GM04504 (cell line): ENCODE measurements at regions not wholly inside any gene's neighbourhood (a gene's known extent, or its start where the extent isn't known, plus 50 kb on each side); places are given as distances from the start of the nearest gene placed in this dataset.

Experiments
- DNase-seq: peaks from one replicate; pipeline ENCODE4 v3.0.0-alpha.2; 2012; ENCODE audit warnings: low read depth

DNA sequence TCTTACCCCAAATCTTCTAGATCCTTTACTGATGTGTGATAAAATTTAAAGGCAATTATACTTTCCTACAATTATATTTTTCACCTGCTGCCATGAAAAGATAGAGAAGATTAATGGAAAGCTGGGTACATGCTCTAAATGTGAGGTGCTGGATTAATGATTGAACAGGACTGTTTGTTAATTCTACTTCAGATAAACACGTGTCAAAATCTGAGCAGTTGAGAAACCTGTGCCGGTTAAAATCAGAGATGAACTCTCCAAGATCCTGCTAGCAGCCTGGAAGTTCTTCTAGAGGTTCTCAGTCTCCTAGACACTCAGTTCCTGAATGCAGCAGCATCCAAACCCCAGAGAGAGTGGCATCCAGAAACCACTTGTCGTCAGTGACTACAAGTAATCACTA lies 69.2 kb downstream of the INHBA start:
- DNase-seq, result no peak

DNA sequence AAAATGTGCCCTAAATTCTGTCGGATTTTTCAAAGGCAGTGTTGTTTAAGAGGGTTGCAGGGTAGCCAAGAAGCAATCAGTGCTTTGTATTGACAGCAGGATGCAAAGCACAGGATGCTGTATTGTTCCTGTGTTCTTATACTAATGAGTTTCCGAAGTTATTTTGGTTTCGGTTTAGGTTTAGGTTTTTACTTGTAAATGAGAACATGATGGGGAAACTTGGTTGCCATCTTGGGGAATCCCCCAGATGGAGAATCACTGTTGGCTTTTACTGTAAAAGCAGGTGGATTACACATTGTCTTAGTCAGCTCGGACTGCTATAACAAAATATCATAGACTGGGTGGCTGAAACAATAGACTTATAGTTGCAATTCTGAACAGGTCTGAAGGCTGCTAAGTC lies 72.1 kb downstream of the INHBA start:
- DNase-seq, result no peak

DNA sequence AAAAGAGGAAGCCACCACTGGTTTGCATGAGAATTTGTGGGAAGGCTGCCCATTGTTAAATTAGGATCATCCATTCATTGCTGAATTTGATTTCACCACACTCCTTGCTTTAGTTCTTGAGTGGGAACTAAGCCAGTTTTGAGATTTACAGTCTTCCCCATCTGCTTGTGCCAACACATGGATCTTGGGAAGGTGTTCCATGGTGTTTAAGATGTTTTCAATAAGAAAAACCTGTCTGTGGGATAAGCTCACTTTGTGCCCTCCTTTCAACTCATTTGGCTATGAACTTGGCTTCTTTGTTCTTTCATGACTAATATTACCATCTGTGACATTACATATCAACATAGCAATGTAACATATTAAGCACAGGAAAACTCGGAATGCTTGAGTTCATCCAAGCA lies 73.2 kb downstream of the INHBA start:
- DNase-seq, result peak; percentile 40

DNA sequence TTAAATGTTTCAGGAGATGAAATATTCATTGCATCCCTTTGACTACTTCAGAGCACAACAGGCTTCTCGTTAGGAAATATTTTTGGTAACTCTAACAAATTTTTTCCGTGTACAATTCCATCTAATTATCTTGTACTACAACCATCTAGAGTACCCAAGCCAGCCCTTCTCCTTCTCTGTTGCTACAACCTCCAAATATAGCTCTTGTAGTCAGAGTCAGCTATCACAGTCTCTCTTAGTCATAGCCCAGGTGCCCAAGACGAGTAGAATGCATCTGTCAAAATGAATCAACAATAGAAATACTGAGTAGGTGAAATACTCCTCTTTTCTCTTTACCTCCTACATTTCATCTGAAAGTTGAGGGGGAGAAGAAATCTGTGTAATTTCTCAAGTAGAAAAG lies 74.0 kb downstream of the INHBA start:
- DNase-seq, result no peak

DNA sequence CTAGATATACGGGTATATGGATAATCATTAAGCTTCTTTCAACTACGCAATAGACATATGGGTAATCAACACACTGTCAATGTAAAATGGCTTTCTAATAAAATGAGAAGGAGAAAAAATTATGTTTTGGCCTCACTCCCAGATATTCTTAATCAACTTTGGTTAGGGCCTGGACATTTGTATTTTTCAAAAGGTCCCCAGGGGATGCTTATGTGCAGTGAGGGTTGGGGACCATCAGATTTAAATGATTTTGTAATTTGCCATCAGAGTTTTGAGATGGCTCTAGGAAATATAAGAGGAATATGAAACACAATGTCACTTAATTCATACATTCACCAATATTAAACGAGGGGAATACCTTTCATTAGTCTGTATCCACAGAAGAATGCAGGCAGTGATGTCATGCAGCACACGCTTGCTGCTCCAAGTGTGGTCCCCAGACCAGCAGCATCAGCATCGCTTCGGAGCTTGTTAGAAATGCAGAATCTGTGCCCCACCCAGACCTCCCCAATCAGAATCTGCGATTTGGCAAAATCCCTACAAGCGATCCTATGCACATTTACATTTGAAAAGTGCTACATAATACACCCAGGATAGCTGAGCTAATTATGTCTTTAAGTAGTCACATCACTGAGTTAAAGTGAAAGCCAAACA lies 75.1 kb downstream of the INHBA start:
- DNase-seq, result no peak

DNA sequence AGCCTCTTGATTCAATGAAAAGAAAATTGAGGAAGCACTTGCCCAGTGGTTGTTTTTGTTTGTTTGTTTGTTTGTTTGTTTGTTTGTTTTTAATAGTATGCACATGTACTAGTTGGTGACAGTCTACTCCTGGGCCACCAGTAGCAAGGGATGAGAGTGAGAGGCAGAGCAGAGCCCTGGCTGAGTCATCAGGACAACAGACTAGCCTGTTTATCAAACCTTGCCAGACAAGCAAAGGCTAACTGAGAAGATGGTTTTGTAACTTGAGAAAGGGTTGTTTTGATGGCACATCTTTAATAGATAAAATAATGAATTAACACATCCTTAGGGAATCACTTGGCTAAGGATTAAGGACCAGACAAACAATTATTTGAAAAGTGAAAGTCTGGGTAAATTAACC lies 78.1 kb downstream of the INHBA start:
- DNase-seq, result peak; percentile 34

DNA sequence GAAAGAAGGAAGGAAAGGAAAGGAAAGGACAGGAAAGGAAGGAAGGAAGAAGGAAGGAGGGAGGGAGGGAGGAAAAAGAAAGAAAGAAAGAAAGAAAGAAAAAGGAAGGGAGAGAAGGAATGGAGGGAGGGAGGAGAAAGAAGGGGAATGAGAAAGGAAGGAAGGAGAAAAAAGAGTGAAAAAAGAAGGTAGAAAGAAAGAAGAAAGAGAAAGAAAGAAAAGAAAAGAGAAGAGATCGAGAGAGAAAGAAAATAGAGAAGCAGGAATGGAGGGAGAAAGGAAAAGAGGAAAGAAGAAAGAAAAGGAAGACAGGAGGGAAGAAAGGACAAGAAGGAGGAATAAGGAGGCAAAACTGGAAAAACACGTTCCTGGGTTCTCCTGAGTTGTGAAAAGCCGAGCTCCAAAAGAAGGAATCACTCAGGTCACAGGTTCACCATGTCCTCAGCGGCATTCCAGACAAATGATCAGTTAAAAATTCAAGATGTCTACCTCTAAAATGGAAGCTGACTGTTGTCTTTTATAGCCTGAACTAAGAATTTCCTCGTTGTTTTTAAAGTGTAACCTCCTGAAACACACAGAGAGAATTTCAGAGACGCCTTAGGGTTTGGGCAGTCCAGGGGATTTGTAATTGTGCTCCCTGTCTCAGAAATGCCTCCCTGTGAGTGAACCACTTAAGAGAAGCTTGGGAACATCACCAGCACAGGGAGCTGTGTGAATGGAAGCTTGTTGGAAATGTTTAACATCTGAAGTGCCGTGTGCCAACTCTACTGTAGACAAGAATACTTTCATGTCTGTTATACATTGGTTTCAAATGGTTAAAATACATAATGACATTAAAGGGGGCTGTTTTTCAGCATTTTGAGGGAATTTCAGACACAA lies 80.7 kb downstream of the INHBA start:
- no peak for DNase-seq

DNA sequence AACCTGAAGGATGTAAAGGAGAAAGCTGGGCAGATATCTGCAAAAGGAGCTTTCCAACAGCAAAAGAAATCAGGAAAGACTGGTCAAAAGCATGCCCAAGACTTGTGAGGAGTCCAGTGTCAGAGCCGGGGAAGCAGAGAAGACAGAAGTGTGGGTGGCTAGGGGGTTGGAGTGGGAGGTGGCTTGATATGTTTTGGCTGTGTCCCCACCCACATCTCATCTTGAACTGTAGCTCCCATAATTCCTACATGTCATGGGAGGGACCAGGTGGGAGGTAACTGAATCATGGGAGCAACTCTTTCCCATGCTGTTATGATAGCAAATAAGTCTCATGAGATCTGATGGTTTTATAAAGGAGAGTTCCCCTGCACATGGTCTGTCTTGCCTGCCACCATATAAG lies 84.9 kb downstream of the INHBA start:
- DNase-seq, result no peak

DNA sequence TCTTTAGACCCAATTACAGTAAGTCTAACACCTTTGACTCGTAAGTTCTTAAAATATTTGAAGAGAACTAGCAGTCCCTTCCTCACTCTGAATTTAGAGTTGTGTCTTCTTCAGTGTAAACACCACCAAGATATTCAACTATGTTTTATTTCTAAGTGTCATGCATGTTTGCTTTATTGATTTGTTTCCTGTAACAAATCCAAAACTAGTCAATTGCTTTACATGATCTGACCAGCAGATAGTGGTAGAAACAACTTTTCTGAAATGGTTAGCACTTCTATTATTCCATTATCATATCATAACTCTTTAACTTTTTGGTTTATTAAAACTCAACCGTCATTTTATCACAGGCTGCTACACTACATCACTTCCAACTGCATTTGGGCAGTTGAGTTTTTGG lies 90.1 kb downstream of the INHBA start:
- no peak for DNase-seq

DNA sequence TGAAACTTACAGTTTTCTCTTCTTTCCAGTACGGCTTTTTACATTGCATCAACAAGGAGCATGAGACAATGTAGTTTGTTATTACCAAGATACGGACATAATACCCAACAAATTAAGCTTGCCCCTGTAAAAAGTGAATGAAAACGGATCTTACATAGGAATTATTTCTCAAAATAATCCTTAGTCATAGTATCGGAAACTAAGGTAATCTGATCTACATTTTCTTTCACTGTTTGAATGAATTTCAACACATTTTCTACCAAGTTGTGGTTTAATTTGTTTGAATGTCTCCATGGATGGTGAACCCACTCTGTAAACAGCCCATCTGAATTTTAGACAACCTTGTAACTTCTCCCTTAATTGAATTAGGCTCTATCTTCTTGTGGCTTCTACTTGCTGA lies 90.5 kb downstream of the INHBA start:
- no peak for DNase-seq

DNA sequence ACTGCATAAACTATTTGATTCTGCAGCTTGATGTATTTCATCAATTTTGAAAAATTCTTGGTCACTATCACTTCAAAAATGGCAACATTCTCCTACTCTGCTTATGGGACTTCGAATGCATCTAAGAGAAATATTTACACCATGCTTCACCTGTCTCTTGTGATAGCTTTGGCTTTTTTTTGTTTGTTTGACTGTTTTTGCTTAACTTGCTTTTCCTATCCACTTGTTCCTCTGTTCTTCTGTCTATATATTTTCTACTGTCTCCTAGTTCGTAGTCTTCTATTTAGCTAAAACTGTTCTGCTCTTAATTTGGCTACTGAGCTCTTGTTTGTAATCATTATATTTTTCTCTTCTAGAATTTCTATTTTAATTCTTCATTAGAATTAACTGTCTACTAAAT lies 94.4 kb downstream of the INHBA start:
- no peak for DNase-seq

DNA sequence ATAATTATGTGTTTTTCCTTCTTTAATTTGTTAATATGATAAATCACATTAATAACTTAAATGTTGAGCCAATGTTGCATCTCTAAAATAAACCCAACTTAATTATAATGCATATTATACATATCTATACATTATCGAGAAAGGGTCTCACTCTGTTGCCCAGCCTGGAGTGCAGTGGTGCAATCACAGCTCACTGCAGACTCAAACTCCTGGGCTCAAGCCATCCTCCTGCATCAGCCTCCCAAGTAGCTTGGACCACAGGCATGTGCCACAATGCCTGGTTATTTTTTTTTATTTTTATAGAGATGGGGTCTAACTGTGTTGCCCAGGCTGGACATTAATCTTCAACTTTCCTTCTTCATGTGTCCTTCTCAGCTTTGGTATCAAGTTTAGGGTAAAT lies 98.9 kb downstream of the INHBA start:
- no peak for DNase-seq

DNA sequence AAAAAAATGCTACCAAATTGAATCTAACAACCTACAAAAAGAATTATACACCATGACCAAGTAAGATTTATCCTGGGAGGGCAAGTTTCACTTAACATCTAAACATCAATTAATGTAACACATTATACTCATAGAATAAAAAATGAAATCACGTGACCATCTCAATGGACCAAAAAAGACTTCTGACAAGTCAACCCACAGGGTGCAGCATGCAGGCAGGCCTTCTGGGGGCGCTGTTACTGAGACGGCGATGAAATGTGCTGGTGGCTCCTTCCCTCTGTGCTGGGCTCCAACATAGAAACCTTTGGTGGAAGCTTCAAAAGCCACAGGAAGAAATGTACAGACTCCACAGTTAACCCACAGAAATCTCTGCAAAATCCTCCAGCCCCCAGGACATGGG lies 103.1 kb downstream of the INHBA start:
- no peak for DNase-seq

DNA sequence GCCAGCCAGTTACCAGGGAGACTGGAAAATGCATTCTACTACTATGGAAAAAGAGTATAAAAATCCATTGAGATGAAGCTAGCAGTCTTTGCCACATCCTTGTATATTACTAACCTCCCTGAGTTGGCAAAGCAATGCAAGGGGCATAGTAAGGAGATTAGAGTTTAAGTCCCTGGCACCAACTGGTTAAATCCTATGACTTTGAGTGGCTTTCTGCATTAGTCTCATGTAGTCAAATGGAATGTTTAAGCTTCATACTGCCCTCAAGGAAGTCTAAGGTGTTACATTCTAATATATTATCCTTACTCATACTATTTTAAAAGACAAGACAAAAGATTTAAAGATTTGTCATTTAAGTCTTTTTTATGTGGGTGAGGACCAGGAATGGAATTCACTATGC lies 110.1 kb downstream of the INHBA start:
- DNase-seq, result no peak

DNA sequence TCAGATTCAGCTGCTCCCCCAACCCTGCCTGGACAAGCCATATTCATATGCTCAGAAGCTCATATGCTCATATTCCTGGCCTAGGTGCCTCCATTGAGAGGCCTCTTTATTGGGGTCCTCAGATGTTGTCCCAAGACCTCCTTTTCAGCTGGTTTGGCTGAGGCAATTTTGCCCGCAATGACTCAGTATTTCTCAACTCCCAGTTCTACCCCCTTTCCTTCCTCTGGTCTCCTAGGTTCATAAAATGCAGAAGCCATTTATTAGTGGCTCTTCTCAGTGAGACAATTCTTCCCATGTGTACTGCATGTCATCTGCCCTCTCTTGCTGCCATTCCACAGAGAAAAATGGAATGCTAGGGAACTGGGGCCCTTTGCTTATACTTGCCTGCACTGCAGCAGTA lies 110.7 kb downstream of the INHBA start:
- DNase-seq, result no peak

DNA sequence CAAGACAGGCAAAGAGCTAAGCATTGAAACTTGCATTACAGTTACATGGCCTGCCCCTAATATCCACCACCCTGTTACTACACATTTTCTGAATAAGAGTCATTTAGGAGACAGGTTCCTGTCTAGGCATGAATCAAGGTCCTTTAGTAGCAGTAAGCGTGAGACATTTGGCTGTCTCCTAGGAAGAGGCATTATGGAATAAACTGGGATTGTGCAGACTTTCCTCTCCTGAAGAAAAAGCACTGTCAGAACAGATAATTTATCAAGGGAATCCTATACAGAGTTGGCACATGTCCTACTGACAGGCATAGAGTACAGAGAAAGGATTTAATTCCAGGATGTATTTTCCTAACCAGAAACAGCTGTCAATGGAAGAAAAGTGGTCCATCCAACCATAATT lies 111.9 kb downstream of the INHBA start:
- DNase-seq, result no peak

DNA sequence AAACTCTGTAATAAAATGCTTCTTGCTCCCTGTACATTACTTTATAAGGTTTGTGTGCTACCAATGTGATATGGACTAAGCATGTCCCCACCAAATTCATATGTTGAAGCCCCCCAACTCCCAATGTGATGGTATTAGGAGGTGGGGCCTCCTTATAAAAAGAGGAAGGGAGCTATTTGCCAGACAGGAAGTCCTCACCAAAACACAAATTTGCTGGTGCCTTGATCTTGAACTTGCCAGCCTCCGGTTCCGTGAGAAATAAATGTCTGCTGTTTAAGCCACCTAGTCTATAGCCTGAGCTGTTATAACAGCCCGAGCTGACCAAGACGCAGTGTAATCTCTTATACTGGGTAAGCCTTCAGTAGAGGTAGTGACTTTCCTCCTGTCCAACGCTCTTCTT lies 114.5 kb downstream of the INHBA start:
- DNase-seq, result no peak

DNA sequence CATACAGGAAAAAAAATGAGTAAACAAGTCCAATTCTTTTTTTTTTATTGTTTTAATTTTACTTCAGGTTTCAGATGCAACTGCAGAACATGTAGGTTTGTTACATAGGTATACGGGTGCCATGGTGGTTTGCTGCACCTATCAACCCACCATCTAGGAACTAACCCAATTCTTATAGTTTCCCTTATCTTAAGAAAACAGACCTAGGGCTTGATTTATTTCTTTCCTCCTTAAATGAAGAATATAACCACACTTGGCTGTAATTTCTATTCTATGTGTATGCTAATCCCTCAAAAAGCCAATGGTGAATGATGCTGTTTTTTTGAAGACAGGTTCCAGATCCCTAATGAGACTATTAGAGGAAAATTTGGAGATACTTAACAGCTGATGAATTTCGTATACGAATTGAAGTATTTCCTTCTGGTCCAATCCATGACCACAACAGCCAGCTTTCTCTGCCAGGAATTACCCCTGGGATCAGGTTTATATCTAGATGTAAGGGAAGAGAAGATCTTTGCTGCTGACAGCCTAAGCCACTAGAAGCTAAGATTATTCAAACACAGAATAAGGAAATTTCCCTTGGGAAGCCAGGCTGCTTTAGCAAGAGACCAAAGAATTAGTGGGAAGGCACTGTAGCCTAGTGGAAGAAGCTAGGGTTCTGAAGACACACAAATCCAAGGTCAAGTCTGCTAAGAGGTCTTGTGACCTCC lies 115.8 kb downstream of the INHBA start:
- DNase-seq, result no peak

DNA sequence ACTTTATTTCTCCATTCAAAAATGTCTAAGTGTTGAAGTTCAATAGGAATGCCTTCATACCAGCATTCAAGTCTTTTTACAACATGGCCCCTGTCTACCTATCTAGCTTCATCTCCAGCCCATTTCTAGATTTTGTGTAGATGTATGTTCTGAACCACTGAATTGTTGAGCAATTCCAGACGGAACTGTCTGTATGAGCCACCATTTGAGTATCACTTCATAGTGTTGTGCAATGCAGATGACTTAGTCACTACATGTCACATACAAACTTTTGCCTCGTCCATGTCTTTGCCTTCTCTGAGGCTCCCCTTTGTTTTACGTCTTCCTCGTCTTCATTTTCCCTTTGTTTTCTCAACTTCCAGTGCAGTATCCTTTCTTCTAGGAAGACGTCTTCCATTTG lies 118.1 kb downstream of the INHBA start:
- no peak for DNase-seq

DNA sequence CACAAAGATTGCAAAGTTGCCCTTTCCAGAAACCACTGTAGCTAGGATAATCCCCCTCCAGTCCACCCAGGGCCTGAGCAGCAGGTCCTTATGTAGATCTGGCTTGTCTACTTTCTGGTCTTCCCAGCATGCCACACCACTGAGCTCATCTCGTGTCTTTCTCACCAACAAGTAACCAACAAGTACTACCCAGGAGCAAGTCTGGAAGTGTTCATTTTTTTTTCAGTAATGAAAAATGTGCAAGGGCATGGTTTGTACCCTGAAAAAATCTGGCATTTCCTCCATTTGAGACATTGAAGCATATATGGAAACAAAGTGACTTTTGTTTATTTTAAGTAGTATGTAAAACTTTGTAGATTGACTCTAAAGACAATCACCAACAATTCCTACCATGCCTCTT lies 120.8 kb downstream of the INHBA start:
- DNase-seq, result no peak

DNA sequence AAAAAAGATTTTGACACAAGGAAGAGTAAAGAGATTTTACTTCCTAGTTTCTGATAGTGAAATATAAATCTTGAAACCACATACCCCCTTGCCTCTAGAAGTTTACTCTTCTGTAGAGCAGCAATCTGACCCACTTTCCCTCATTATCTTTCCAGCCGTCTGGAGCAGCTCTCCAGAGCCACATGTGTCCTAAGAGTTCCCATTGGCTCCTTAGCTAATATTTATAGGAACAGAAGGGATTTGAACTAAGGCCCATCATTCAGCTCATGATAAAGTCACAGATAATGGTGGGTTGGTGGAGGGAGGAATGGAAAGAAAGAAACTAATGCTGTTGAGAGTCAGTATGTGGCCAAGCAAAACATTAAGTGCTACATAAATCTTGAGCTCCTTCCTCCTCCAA lies 121.8 kb downstream of the INHBA start:
- DNase-seq, result no peak

DNA sequence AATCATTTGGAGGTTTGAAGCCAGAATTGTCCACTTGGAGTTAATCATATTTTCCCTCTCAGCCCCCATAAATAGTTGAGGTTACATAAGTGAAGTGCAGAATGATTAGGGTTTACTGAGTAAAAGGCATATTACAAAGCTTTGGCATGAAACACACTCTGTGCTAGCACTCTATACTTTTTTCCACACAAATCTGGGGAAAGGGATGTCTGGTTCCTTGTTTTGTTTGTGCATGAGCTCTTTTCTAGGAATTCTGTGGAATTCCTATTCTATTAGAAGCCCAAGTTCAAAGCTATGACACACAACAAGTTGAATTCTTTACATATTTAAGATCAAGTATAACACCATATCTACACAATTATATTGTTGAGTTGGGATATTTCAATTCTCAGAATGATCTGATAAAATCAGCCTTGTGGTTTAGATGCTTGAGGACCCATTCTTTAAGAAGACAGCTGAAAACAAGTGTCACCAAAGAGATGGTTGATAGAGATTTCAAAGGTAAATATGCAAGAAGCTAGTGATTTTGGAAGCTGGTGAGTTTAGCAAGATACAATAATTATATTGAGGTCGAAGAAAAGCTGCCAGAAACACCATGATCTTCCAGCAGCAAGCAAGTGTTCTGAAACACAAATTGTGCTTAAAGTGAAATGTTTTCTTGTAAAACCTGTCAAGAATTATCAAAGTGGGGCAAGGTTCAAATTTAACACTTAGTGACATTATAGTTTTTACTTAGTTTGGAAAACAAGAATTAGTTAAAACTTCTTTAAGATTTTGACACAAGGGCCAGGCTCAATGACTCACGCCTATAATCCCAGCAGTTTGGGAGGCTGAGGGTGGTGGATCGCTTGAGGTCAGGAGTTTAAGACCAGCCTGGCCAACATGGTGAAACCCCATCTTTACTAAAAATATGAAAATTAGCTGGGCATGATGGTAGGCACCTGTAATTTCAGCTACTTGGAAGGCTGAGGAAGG lies 122.6 kb downstream of the INHBA start:
- DNase-seq, result peak; percentile 92
